Fibroblast of skin of abdomen (primary cell): ENCODE measurements at regions not wholly inside any gene's neighbourhood (a gene's known extent, or its start where the extent isn't known, plus 50 kb on each side); places are given as distances from the start of the nearest gene placed in this dataset.
"Not testable (repeated sequence)": the region's sequence is repeated elsewhere in the genome, so short reads cannot be mapped to it uniquely, and the experiment has no call there.

Experiments
- DNase-seq: peaks from one replicate; pipeline ENCODE4 v3.0.0-alpha.2; 2013

DNA sequence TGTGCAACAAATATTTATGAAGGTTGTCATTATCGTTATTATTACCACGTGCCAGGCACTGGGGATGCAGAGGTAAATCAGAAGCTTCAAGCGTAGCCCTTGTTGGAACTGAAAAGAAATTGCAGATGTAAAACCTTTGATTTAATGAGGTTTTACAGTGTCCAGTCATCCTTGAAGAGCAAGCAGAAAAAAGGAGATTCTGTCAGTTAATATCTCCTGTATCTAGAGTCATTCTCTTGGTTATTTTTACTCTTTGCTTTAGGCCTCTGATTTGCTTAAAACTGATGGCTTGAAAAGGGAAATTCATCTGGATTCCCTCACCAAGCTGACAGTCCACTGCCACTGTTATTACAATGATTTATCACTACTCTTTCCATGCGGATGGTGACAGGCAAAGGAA lies 179.3 kb downstream of the GALC start:
- no peak for DNase-seq

DNA sequence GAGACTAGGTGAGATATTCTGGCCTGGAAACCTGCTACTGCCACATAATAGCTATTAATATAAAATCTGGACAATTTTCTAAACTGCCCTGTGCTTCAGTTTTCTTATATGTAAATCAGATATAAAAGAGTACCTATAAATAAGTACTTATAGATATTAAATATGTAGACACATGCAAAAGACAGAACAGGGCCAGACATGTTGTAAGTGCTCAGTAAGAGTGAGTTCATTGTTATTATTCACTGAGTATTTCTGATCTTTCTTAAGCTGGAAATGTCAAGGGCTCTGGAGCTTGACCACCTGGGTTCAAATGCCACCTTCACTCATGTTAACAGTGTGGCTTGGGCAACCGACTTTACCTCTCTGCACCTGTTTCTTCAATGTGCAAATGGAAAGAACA lies 179.8 kb downstream of the GALC start:
- no peak for DNase-seq

DNA sequence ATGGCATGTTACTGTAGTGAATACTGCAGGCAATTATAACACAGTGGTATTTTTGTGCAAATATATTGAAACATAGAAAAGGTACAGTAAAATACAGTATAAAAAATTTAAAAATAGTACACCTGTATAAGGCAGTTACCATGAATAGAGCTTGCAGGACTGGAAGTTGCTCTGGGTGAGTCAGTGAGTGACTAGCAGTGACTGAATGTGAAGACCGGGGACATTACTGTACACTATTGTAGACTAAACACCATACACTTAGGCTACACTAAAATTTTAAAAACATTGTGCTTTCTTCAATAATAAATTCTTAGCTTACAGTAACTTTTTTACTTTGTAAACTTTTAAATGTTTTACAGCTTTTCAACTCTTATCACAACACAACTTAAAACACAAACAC lies 181.7 kb downstream of the GALC start:
- no peak for DNase-seq

DNA sequence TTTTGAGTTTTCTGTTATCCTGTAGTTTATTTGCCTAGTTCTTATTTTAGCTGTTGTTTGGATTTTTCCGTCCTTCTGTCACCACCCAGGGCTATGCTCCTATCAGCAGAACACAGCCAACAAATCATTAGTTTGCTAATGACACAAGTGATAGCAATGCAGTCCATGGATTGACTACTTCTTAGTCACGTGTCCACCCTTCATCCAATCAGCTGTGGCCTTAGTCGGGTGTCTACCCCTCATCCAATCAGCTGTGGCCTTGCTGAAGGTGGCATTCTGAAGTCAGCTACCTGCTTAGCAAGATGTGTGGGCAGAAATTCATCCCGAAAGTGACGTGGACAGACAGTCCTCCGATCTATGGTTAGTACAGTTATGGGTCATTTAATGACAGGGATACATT lies 182.3 kb downstream of the GALC start:
- DNase-seq: no peak

DNA sequence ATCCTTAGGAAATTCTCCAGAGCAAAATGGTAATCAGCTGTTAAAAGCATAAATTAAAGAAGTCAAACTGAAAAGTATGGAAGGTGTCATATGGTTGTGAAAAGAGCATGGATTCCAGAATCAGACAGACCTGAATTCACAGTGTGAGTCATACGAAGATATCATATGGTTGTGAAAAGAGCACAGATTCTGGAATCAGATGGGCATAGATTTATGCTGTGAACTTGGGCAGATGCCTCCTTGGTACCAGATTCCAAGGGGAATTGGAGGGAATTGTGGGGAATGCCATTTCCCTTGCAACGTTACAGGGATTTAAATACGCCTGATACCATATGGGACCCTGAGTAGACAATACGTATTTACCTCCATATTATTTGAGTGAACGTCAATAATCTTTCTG lies 183.7 kb downstream of the GALC start:
- DNase-seq: no peak

DNA sequence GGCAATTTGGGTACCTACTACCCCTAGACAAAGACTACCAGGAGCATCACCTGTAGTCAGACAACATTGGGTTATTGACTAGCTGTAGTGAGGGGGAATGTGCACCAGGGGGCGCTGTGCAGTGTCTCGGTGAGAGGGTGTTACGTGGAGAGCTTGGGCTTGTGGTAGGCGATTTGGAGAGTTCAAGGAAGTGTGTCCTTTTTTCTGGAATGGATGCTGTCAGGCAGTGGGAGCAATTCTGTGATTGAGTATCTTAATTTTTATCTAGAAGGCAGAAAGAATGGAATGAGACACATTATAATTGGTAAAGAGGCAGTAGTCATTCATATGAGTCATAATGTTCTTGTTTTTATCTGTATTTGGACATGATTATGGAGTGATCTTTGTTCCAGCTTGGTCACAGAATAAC lies 187.7 kb downstream of the GALC start:
- peak; percentile 78 for DNase-seq

DNA sequence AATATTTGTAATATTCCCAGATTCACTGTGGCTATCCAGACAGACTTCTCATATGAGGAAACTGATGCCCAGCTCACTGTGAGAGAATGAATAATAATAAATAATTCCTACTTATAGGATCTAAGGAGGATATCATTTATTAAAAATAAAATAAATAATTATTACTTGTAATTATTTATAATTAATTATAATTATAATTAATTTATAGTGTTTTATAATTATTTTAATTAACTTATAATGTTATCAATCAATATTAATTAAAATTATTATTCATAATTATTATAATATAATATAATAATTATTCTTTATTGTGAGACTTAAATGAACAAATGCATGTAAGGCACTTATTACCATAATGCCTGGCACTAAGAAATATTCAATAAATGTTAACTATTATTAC lies 192.8 kb downstream of the GALC start:
- no peak for DNase-seq

DNA sequence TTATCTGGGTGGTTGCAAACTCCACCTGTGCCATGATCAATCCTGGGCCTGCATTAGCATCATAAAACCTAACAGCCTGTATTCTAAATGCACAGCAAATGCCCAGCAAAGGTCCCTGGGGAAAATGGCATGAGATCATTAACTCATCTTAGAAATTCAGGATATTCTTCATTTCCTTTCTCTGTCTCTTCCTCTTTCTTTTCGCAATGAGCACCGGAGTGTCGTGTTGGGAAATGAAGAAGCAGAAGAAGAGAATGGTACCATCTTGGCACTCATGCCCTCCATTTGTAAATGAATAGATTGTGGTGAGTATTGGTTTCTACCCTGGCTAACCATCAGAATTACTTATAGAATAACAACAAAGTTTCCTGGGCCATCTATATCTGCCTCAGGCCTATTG lies 193.6 kb downstream of the GALC start:
- no peak for DNase-seq

DNA sequence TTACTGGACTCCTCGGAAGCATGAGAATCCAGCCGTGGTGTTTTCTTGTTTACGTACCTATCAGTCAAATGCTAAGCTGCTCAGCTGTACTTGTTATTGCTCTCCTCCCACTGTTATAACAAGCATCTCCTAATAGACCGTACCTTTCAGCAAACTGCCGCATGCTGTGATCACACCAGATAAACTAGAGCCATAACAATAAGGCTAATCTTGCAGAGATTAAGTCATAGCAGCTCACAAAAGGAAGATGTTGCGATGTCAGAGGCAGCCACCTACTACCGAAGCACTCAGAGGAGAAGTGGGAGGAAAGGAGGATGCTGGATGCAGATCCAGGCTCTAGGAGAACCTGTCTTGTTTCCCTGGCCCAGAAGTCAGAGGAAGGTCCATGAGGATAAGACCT lies 196.0 kb downstream of the GALC start:
- no peak for DNase-seq

DNA sequence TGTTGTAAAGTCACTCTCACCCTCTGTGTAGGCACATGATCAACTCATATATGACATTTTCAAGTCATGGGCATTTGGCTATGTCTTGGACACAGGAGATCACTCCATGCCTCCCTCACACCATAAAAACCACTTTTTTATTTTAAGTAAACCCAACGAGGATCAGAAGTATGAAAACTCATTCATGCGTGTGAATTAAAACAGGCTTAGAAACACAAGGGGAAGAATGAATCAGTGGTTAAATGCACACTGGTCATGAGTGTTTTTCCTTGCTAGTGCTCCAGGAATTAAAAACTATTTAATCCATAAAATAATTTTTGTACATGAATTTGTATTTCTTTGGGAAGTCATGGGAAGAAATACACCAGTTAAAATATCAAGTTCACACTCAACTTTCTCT lies 198.4 kb downstream of the GALC start:
- DNase-seq: peak; percentile 51

DNA sequence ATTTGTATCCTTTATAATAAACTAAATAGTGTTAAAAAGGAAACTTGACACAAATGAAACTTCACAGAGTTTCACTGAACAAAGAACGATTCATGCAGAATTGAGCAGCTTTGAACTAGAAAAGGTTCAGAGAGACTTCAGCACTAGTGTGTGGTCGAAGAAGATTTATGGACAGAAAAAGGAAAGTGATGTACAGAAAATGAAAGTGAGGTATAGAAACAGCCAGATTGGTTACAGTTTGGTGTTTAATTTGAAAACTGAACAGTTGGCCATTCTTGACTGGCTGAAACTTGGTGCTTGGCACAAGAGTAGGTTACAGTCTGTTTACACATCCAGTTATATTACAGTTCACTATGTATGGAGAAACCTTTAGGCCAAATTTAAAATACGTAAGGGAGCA lies 207.1 kb downstream of the GALC start:
- no peak for DNase-seq

DNA sequence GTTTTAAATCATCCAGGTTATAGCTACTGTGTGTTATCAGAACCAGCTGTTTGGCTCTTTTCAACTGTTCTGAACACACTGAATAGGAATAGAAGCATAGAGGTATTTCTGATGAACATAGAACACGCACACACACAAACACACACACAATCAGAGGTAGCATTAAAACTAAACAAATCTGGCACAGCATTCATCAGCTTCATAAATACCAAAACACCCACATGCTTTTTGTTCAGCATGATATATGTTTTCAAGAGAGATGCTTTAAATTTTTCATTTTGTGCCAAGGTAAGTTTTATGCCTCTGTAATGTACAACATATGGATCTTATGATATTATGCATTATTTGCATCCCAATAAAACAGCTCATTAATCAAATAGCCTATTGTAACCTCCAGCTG lies 208.6 kb downstream of the GALC start:
- peak; percentile 90 for DNase-seq

DNA sequence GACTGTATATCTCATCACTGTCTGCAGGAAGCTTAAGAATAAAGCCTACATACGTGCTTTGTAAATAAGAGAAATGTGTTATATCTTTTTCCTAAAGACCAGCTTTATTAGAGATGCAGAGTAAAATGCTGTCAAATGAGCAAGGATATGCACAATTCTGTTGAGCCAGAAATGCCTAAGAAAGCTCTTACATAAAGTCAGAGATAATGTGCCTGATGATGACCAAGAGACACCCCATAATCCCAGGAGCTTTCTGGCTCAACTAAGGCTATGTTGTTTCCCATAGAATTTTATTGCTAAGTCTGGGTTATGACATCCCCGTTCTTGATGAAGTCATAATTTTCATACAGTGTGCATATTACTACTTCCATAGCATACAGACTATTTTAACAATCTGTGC lies 209.9 kb downstream of the GALC start:
- no peak for DNase-seq

DNA sequence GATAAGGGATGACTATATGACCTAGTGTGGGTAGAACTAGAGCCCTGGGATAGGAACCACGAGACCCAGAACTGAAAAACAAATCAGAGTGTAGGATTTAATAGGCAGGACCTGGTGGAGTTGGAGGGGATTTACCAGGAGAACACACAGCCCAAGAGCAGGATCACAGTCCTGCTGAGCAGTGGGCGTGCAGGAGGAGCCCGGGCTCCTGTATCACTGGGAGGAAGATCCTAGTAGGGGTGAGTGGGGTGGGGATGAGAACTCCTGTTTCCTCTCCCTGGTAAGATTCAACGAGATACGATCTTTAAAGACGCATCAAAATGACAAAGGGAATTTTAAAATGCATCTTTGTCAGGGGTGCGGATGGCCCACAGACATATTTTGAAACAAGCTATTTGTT lies 220.1 kb downstream of the GALC start:
- DNase-seq: no peak

DNA sequence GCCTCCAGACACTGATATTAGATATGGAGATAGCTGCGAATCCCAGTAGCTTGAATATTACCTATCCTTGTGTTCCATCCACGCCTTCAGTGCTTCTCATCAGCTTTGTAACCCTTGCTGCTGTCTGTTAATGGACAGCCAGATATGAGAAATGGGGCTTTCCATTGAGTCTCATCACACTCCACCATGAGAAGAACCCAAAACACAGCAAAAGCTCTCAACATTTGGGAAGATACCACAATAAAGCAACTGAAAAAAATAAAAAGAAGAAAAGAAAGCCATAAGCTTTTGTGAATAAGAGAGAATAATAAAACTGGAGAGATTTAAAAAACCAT lies 225.4 kb downstream of the GALC start:
- DNase-seq: no peak

DNA sequence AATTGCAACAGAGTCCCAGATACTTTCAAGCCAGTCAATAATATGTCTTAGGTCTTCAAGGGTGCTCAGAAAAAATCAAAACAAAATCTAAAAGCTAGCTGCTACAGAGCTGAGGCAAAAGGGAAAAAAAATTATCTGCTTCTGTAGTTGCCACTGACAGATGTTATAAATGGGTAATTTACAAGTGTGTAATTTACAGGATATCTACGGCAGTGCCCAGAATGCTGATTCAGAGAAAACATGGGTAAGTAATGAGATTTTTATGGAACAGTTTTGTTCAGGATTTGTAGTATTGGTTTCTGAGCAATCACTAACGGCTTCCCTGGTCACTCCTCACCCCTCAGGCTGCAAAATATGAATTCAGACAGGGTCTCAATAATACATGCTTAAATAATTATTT lies 234.1 kb downstream of the GALC start:
- no peak for DNase-seq

DNA sequence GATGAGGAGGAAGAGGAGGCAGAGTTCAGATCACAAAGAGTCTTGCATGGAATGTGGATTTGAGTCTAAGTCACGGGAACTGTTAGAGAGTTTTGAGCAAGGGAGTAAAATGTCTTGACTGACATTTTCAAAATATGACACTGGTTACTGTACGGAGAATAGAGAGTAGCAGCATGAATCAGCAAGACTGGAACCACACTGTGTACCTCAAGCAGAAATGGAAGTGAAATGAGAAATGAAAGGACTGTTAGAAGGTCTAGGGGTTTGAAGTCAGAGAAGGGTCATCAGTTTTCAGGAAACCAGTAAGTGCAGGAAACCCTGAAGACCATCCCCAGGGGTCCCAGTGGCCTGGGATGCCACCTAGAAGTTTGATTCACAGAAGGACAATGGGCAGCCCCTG lies 236.3 kb downstream of the GALC start:
- no peak for DNase-seq

DNA sequence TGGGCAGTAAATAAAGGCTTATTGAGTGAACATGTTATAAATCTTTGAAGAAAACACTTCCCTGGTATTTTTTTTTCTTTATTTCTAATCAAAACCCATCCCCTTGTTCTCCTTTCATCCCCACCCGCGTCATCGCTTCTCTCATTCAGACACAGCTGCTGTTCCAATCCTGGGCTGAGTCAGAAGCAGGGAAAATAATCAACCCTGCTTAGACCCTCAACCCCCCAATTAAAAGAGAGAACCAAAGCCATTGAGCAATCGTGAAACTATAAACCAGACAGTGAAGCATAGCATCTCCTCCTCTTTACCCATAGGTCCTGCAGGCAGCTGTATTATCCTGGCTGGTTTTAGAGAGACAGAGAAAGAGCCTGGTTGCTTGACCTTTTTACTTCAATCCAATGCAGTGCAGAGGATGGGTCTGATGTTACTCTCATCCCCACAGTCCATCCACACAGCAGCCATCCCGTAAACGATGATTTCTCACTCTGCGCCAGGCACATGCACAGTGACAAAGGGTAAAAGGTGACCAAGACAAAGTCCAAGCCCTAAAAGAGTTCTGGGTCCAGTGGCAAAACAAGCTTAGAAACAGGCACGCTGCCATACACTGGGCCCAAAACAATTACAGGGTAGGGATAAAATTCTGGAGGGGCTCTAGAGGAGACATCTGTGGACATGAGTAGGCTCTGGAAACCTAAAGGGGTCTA lies 238.3 kb downstream of the GALC start:
- peak; percentile 53 for DNase-seq

DNA sequence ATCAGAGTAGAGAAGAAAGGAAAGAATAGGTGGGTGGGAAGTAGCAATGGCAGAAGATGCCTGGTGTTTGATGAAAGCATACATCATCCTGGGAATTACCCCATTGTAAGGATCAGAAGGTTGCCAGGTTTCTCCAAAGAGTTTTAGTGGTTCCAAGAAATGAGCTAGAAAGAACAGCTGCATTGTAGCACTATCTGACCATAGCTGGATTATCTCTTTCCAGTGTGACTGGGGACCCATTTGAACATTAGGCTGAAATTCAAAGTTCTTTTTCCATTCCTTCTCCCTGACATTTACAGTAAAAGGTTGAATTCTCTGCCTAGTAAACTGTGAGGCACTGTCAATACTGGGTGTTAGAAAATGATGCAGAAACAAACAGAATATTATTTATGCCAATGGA lies 244.4 kb downstream of the GALC start:
- no peak for DNase-seq

DNA sequence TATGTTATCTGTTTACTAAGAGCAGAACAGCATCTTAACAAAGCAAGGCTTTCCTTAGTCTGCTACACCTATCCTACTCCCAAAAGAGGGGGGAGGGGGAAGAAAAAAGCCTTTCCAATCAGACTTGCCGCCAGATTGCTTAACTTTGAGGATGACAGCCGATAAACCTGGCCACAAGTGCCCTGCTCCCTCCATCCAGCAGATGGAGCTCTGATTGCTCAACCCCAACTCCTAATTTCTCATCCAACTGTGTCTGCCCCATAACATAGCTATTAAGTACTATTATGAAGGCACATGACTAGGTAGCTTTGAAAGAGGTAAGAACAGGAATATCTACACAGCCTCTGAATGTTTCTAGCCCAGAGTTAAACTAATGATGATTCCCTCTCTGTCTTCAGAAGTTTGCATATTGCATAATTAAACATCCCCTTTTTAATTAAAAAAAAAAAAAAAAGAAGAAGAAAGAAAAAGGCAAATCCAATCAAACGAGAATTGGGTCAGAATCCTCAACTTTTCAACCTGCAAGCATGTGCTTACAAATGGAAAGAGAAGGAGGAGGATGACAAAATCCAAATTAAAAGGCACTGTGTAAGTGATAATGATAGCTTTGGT lies 247.4 kb downstream of the GALC start:
- peak; percentile 51 for DNase-seq

DNA sequence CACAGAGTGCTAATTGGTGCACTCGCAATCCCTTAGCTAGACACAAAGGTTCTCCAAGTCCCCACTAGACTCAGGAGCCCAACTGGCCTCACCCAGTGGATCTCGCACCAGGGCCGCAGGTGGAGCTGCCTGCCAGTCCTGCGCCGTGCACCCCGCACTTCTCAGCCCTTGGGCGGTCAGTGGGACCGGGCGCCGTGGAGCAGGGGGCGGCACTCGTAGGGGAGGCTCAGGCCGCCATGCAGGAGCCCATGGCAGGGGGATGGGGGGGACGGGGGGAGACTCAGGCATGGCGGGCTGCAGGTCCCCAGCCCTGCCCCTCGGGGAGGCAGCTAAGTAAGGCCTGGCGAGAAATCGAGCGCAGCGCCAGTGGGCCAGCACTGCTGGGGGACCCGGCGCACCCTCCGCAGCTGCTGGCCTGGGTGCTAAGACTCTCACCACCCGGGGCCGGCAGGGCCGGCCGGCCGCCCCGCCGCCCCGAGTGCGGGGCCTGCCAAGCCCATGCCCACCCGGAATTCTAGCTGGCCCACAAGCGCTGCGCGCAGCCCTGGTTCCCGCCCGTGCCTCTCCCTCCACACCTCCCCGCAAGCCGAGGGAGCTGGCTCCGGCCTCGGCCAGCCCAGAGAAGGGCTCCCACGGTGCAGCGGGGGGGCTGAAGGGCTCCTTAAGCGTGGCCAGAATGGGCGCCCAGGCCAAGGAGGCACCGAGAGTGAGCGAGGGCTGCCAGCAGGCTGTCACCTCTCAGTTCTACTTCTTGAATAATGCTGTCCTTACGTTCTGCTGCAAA lies 258.2 kb downstream of the GALC start:
- DNase-seq: not testable (repeated sequence)

DNA sequence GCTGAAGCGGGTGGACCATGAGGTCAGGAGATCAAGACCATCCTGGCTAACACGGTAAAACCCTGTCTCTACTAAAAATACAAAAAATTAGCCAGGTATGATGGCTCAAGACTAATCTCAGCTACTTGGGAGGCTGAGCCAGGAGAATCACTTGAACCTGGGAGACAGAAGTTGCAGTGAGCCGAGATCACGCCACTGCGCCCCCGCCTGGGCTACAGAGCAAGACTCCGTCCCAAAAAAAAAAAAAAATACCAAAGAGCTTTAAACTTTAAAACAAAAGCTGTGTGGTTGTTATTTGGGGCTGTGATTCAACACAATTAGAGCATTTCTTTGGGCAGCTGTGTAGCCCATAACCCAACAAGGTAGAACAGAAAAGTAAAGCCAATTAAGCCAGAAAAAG lies 259.9 kb downstream of the GALC start:
- not testable (repeated sequence) for DNase-seq

DNA sequence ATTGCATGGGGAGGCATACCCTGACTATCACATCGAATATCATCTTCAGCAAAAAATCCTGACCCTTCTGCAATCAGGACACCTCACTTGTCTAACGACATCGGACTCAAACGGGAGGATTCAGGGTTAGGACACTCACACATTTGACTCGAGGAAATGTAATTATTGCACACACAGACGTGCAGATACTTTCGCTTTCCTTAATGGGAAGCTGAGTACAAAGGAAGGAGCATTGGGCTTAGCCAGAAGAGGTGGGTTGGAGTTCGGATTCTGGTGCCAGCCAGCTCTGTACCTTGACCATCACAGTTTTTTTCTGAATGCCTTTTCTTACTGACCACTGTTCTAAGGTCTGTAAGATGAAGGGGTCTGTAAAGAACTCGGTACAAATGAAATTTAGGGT lies 260.4 kb downstream of the GALC start:
- DNase-seq: no peak

DNA sequence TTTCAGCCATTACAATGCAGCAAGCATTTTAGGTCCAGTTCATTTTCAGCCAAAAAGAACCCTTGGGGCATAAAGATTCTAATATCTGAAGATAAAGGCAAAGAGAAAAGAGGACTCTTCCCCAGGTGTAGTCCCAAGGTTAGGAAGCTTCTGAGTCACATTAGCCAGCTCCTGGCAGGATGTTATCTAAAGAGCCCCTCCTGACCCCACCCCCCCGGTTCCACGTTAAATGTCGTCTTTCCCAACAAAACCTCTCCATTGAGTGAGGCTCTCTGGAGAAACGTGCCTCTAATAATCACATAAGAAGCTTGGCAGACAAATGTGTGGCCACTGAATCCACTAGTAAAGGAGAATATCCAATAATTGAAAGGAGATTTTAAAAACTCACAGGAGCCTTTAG lies 267.7 kb downstream of the GALC start:
- DNase-seq: no peak
